Tibial artery (tissue), 4 donors: ENCODE measurements at regions not wholly inside any gene's neighbourhood (a gene's known extent, or its start where the extent isn't known, plus 50 kb on each side); places are given as distances from the start of the nearest gene placed in this dataset.

Experiments used
- DNase-seq, 2 donors: peaks; one replicate each; pipeline ENCODE4 v3.0.0-alpha.2; 2019
- H3K27ac ChIP-seq, 2 donors: fragments of 200-600 bp; sonication (generic) in 1 of 2; 1 replicate in 1 of 2; 2 replicates in 1 of 2; pipeline ENCODE4 v1.5.1; 2018 to 2019; ENCODE audit warnings: mild to moderate bottlenecking in 1 of 2
- H3K27me3 ChIP-seq, 2 donors: fragments of 200-600 bp; sonication (generic) in 1 of 2; one replicate each; pipeline versions ENCODE4 v1.5.1 to v1.6.0; 2016 to 2019
- H3K36me3 ChIP-seq, 3 donors: fragments of 200-600 bp; sonication (generic) in 2 of 3; one replicate each; pipeline ENCODE4 v1.5.1; 2016 to 2019; ENCODE audit warnings: mild to moderate bottlenecking in 2 of 3
- H3K4me1 ChIP-seq, 4 donors: fragments of 200-600 bp; sonication (generic) in 2 of 4; 1 replicate in 3 of 4; 2 replicates in 1 of 4; pipeline ENCODE4 v1.5.1; 2016 to 2019
- H3K4me3 ChIP-seq, 2 donors: fragments of 200-600 bp; sonication (generic) in 1 of 2; 1 replicate in 1 of 2; 2 replicates in 1 of 2; pipeline ENCODE4 v1.5.1; 2018 to 2019; ENCODE audit warnings: mild to moderate bottlenecking in 2 of 2
- H3K9me3 ChIP-seq, 3 donors: fragments of 200-600 bp; sonication (generic) in 1 of 3; one replicate each; pipeline ENCODE4 v1.5.1; 2016 to 2019
- intact Hi-C: fragments of 100-400 bp; cut with DNase I; formaldehyde crosslinking; loops from one replicate; pipeline ENCODE4 v1.15.0; 2023; ENCODE audit warnings: low total_unique reads
- TF ChIP-seq, protein P1 (sequence below), 2 experiments: fragments of 200-600 bp in 1 of 2; fragments of 450-650 bp in 1 of 2; IDR thresholded peaks; one replicate each; pipeline ENCODE4 v1.5.1; 2017 to 2019; ENCODE audit warnings: antibody characterized with exemption in 2 of 2, mild to moderate bottlenecking in 1 of 2, moderate library complexity in 1 of 2

- Histone ChIP-seq H3K4me3 (no peak overlapping the region), H3K9me3 (no peaks in the 10 kb centered on the region)
Observed at GRCh38 chr11:134789104-134789503, 377.1 kb upstream of the B3GAT1 start.

GRCh38 chr11:134786636-134787035, 374.6 kb upstream of the B3GAT1 start:
- H3K36me3 ChIP-seq, result no peaks in the 10 kb centered on the region
- DNase-seq, result no peak
- H3K4me1 ChIP-seq, result peaks cover 0 to 21% (median 10%) of the 10 kb centered on the region in 4 donors
- TF ChIP-seq, protein P1, sequence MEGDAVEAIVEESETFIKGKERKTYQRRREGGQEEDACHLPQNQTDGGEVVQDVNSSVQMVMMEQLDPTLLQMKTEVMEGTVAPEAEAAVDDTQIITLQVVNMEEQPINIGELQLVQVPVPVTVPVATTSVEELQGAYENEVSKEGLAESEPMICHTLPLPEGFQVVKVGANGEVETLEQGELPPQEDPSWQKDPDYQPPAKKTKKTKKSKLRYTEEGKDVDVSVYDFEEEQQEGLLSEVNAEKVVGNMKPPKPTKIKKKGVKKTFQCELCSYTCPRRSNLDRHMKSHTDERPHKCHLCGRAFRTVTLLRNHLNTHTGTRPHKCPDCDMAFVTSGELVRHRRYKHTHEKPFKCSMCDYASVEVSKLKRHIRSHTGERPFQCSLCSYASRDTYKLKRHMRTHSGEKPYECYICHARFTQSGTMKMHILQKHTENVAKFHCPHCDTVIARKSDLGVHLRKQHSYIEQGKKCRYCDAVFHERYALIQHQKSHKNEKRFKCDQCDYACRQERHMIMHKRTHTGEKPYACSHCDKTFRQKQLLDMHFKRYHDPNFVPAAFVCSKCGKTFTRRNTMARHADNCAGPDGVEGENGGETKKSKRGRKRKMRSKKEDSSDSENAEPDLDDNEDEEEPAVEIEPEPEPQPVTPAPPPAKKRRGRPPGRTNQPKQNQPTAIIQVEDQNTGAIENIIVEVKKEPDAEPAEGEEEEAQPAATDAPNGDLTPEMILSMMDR (IDR thresholded peaks at IDR 0.05), result no peak
- intact Hi-C loops, result no loop called here
- no peaks in the 10 kb centered on the region for H3K27me3 ChIP-seq
- no peaks in the 10 kb centered on the region for H3K9me3 ChIP-seq
- no peak overlapping the region for H3K4me3 ChIP-seq
- H3K27ac ChIP-seq, result no peak overlapping the region

More at GRCh38 chr11:134789104-134789503, 377.1 kb upstream of the B3GAT1 start:
- TF ChIP-seq, protein P1 (IDR thresholded peaks at IDR 0.05), result no peak
- DNase-seq, result no peak
- intact Hi-C loops, result no loop called here
- Histone ChIP-seq H3K4me1 (peaks cover 0 to under 1% (median 0%) of the 10 kb centered on the region in 4 donors), H3K27ac (no peak overlapping the region), H3K36me3 (no peaks in the 10 kb centered on the region), H3K27me3 (no peaks in the 10 kb centered on the region)

- Histone ChIP-seq H3K4me3 (no peak overlapping the region), H3K36me3 (no peaks in the 10 kb centered on the region), H3K27me3 (no peaks in the 10 kb centered on the region), H3K4me1 (peaks cover 0 to 29% (median 19%) of the 10 kb centered on the region in 4 donors), H3K27ac (no peak overlapping the region), H3K9me3 (no peaks in the 10 kb centered on the region)
- no peak for DNase-seq
- TF ChIP-seq, protein P1 (IDR thresholded peaks at IDR 0.05), result no peak
- intact Hi-C loops, result no loop called here
Observed at GRCh38 chr11:134785660-134786284, 373.7 kb upstream of the B3GAT1 start.

DNA sequence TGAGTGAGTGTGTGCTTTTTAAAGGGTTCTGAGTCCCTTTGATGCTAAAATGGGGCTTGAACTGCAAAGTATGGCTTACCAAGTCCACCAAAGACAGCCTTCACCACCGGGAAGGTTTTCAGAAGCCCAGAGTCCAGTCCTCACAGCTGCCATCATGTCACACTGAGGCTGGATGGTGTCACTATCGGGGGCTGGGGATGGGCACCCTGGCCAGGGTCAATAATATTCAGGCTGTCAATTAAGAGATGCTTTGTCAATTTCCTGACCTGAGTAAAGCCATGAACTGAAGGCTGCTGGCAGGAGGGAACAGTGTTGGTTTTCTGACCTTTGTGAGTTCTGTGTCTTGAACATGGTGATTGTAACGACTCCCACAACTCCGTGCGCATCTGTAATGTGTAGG, 373.0 kb upstream of the B3GAT1 start:
- no peaks in the 10 kb centered on the region for H3K27me3 ChIP-seq
- H3K4me1 ChIP-seq, result peaks cover 0 to 35% (median 21%) of the 10 kb centered on the region in 4 donors
- no peak overlapping the region for H3K4me3 ChIP-seq
- no peaks in the 10 kb centered on the region for H3K9me3 ChIP-seq
- intact Hi-C loops, result no loop called here
- DNase-seq, result no peak
- H3K36me3 ChIP-seq, result no peaks in the 10 kb centered on the region
- no peak overlapping the region for H3K27ac ChIP-seq
- TF ChIP-seq, protein P1 (IDR thresholded peaks at IDR 0.05), result no peak

DNA sequence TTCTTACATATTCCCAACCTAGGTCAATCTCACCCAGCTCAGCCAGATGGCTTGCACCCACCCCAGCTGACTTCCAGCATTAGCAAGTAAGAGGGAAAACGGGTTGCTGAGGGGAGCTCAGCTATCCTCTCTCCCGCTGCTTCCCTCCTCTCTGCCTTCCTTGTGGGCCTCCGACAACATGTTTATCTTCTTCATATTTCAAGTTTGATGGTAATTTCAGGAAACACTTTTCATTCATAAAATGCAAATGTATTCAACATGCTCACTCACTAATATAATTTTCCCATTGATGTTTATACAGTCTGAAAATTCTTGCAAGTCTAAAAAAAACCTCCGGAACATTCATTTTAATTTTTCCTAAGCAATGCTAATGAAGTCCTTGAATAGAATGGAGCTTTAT, 372.5 kb upstream of the B3GAT1 start:
- Histone ChIP-seq H3K4me1 (peaks cover 0 to 36% (median 21%) of the 10 kb centered on the region in 4 donors), H3K36me3 (no peaks in the 10 kb centered on the region), H3K9me3 (no peaks in the 10 kb centered on the region), H3K27me3 (no peaks in the 10 kb centered on the region), H3K4me3 (no peak overlapping the region), H3K27ac (no peak overlapping the region)
- DNase-seq, result no peak
- TF ChIP-seq, protein P1 (IDR thresholded peaks at IDR 0.05), result no peak
- intact Hi-C loops, result no loop called here
